Adrenal gland (tissue), 9 donors: ENCODE measurements at regions not wholly inside any gene's neighbourhood (a gene's known extent, or its start where the extent isn't known, plus 50 kb on each side); places are given as distances from the start of the nearest gene placed in this dataset.

Experiments
- DNase-seq, 7 donors: peaks; one replicate each; pipeline ENCODE4 v3.0.0-alpha.2; 2019 to 2020
- H3K27ac ChIP-seq, 5 donors: fragments of 200-600 bp; sonication (generic) in 4 of 5; 1 replicate in 3 of 5; 2 replicates in 2 of 5; pipeline versions ENCODE4 v1.5.1 to v1.8.0; 2016 to 2020; ENCODE audit warnings: mild to moderate bottlenecking in 1 of 5
- H3K27me3 ChIP-seq: fragments of 200-600 bp; 2 replicates; pipeline ENCODE4 v1.8.0; 2021
- H3K36me3 ChIP-seq, 2 donors: fragments of 200-600 bp; replicated peaks in 1 of 2; 1 replicate in 1 of 2; 2 replicates in 1 of 2; pipeline versions ENCODE4 v1.5.1 to v1.8.0; 2018 to 2022
- H3K4me1 ChIP-seq, 2 donors: fragments of 200-600 bp; replicated peaks in 1 of 2; 1 replicate in 1 of 2; 2 replicates in 1 of 2; pipeline versions ENCODE4 v1.5.1 to v1.8.0; 2018 to 2021
- H3K4me3 ChIP-seq, 4 donors: fragments of 200-600 bp; sonication (generic) in 3 of 4; one replicate each; pipeline ENCODE4 v1.5.1; 2016 to 2018
- H3K9me3 ChIP-seq, 3 donors: fragments of 200-600 bp; sonication (generic) in 1 of 3; replicated peaks in 1 of 3; 1 replicate in 2 of 3; 2 replicates in 1 of 3; pipeline versions ENCODE4 v1.5.1 to v1.8.0; 2016 to 2021
- CTCF ChIP-seq, 6 experiments: fragments of 450-650 bp in 4 of 6; fragments of 200-600 bp in 2 of 6; sonication (generic) in 1 of 6; IDR thresholded peaks; 1 replicate in 5 of 6; 2 replicates in 1 of 6; pipeline versions ENCODE4 v1.5.1 to v1.8.0; 2016 to 2021; ENCODE audit warnings: antibody characterized with exemption in 6 of 6, mild to moderate bottlenecking in 2 of 6, moderate library complexity in 1 of 6
- POLR2A ChIP-seq, 2 donors: fragments of 450-650 bp; IDR thresholded peaks; one replicate each; pipeline ENCODE4 v1.6.1; 2017; ENCODE audit warnings: antibody characterized with exemption in 2 of 2, mild to moderate bottlenecking in 2 of 2, moderate library complexity in 1 of 2
- WGBS, 4 donors: extraction: QIAGEN DNeasy Blood & Tissue Kit in 2 of 4; methylation state at CpG; one replicate each; pipeline versions ENCODE4 v1.1.5 to v1.1.7; 2013 to 2017; 5-methylcytosine and 5-hydroxymethylcytosine counted together
- intact Hi-C, 2 donors: fragments of 100-400 bp; cut with DNase I; formaldehyde crosslinking; loops; one replicate each; pipeline versions ENCODE4 v1.14.1 to v1.15.0; 2022 to 2023
- donor health status: healthy with polysubstance abuse.
- donor health status: Bipolar disorder and iron deficiency.
- donor health status: DM: yes; HTN: yes; CAD: no.
- donor health status: DM: no; HTN: no; CAD: no.
- donor health status: DM: no; HTN: no; CAD: no.

GRCh38 chr5:33260098-33260497 lies 180.7 kb upstream of the TARS1 start:
- 90 to 97% (median 96%) methylated on average over 2 of the region's 2 CpGs for WGBS, 4 donors
- H3K4me3 ChIP-seq, result no peak overlapping the region
- H3K36me3 ChIP-seq, result no peaks in the 10 kb centered on the region
- no peaks in the 10 kb centered on the region for H3K9me3 ChIP-seq
- no peak overlapping the region for H3K27ac ChIP-seq
- no peaks in the 10 kb centered on the region for H3K4me1 ChIP-seq
- no peaks in the 10 kb centered on the region for H3K27me3 ChIP-seq
- intact Hi-C loops, result no loop called here
- TF ChIP-seq CTCF (IDR thresholded peaks at IDR 0.05) (no peak), POLR2A (IDR thresholded peaks at IDR 0.05) (no peak)
- DNase-seq, result no peak

GRCh38 chr5:33261305-33261704 lies 179.5 kb upstream of the TARS1 start:
- Histone ChIP-seq H3K4me3 (no peak overlapping the region), H3K9me3 (no peaks in the 10 kb centered on the region), H3K27ac (no peak overlapping the region), H3K4me1 (no peaks in the 10 kb centered on the region), H3K27me3 (no peaks in the 10 kb centered on the region), H3K36me3 (no peaks in the 10 kb centered on the region)
- WGBS, 4 donors, result 79 to 83% (median 80%) methylated on average over 2 of the region's 2 CpGs
- TF ChIP-seq POLR2A (IDR thresholded peaks at IDR 0.05), result no peak
- TF ChIP-seq CTCF (IDR thresholded peaks at IDR 0.05), result no peak
- DNase-seq, result no peak
- intact Hi-C loops, result no loop called here

- intact Hi-C loops, result no loop called here
- Histone ChIP-seq H3K27ac (no peak overlapping the region), H3K4me3 (no peak overlapping the region), H3K27me3 (no peaks in the 10 kb centered on the region), H3K36me3 (no peaks in the 10 kb centered on the region), H3K4me1 (no peaks in the 10 kb centered on the region), H3K9me3 (no peaks in the 10 kb centered on the region)
- WGBS, 4 donors, result 91 to 95% (median 94%) methylated on average over 2 of the region's 2 CpGs
- TF ChIP-seq POLR2A (IDR thresholded peaks at IDR 0.05) (no peak), CTCF (IDR thresholded peaks at IDR 0.05) (no peak)
- no peak for DNase-seq
These were observed 179.0 kb upstream of the TARS1 start for GRCh38 chr5:33261747-33262146.

GRCh38 chr5:33267801-33268200 lies 173.0 kb upstream of the TARS1 start:
- intact Hi-C loops, result no loop called here
- no peaks in the 10 kb centered on the region for H3K36me3 ChIP-seq
- H3K4me1 ChIP-seq, result no peaks in the 10 kb centered on the region
- H3K4me3 ChIP-seq, result no peak overlapping the region
- no peak for DNase-seq
- no peak overlapping the region for H3K27ac ChIP-seq
- 89 to 93% (median 92%) methylated on average over 1 of the region's 1 CpG for WGBS, 4 donors
- TF ChIP-seq CTCF (IDR thresholded peaks at IDR 0.05) (no peak), POLR2A (IDR thresholded peaks at IDR 0.05) (no peak)
- H3K27me3 ChIP-seq, result no peaks in the 10 kb centered on the region
- H3K9me3 ChIP-seq, result no peaks in the 10 kb centered on the region
